Transverse colon (tissue), 3 donors: ENCODE measurements at regions not wholly inside any gene's neighbourhood (a gene's known extent, or its start where the extent isn't known, plus 50 kb on each side); places are given as distances from the start of the nearest gene placed in this dataset.
A peak's percentile ranks its signal among the peaks of the same experiment; 100 is the strongest.

Experiments
- EP300 ChIP-seq: sonication (generic); formaldehyde crosslinking; IDR thresholded peaks from one replicate; pipeline ENCODE4 v1.6.1; 2017; ENCODE audit warnings: antibody characterized with exemption, low read depth
- POLR2AphosphoS5 ChIP-seq, 3 donors: sonication (generic); formaldehyde crosslinking; IDR thresholded peaks; one replicate each; pipeline ENCODE4 v1.6.1; 2016; ENCODE audit warnings: antibody characterized with exemption in 3 of 3

DNA sequence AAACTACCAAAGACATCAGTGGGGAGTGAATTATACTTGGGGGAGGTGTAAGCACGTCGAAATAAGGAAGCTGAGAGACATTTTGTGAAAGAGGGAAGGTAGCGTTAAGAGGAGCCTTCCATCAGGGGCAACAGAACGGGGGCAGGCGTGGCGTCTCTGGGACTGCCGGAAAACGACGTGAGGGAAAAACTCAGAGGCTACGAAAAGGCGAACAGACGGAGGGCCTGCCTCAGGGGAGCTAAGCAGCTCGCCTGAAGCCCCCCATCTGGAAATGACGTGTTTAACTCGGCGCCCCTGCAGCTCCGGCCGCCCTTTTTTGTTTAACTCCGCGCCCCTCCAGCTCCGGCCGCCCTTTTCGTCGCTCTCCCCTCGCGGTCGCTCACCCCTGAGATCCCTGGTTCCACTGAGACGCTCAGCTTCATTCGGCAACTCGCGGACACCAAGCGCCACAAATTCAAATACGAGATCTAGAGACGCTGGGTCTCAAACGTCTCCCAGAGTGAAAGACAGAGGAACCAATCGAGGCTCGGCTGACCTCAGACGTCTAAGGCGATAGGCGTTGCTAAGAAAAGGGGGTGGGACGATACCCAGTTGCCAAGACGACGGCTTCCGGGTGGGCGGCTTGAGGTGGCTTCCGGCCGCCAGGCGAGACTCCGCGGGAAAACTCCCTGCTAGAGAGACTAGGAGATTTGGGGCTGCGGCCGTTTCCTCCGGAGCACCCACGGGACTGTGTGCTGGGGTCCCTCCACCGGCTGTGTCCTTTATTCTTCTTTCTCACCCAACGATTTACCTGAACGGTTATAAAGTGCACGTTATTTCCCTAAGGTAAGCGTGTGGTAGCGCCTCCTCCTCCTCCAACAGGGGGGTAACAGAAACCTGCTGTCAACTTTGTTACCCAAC, 383.2 kb downstream of the ZFHX3 start:
- TF ChIP-seq EP300 (no peak), POLR2AphosphoS5 (IDR thresholded peaks at IDR 0.05) (peak; percentile 9 to 13 (median 10))
